Lung (tissue), 11 donors: ENCODE measurements at regions not wholly inside any gene's neighbourhood (a gene's known extent, or its start where the extent isn't known, plus 50 kb on each side); places are given as distances from the start of the nearest gene placed in this dataset.

Experiments
- ATAC-seq: fragments of 200-7000 bp; cut with Tn5 transposase; one replicate; pipeline ENCODE4 v1.9.1; 2020; ENCODE audit warnings: moderate number of reproducible peaks; ENCODE audit not compliant: insufficient read depth, low FRiP score
- DNase-seq, 3 donors: peaks; one replicate each; pipeline ENCODE4 v3.0.0-alpha.2; 2013 to 2017
- H3K27ac ChIP-seq, 2 donors: one replicate each; pipeline ENCODE4 v1.5.1; 2013; ENCODE audit warnings: mild to moderate bottlenecking in 2 of 2, moderate library complexity in 2 of 2, control low read depth in 1 of 2, inconsistent platforms in 1 of 2, low read depth in 1 of 2, low read length in 1 of 2
- H3K27me3 ChIP-seq, 3 donors: one replicate each; pipeline ENCODE4 v1.5.1; 2013; ENCODE audit warnings: low read length in 2 of 3; ENCODE audit not compliant: control insufficient read depth in 3 of 3, insufficient read depth in 3 of 3
- H3K36me3 ChIP-seq, 4 donors: one replicate each; pipeline ENCODE4 v1.5.1; 2013; ENCODE audit warnings: low read length in 4 of 4, mild to moderate bottlenecking in 1 of 4, moderate library complexity in 1 of 4; ENCODE audit not compliant: control insufficient read depth in 4 of 4, insufficient read depth in 4 of 4
- H3K4me1 ChIP-seq, 5 donors: one replicate each; pipeline ENCODE4 v1.5.1; 2013; ENCODE audit warnings: low read length in 5 of 5, mild to moderate bottlenecking in 2 of 5, moderate library complexity in 1 of 5; ENCODE audit not compliant: control insufficient read depth in 5 of 5, insufficient read depth in 5 of 5
- H3K4me3 ChIP-seq: one replicate; pipeline ENCODE4 v1.5.1; 2013; ENCODE audit warnings: mild to moderate bottlenecking, control low read depth, moderate library complexity
- H3K9ac ChIP-seq, 2 donors: one replicate each; pipeline ENCODE4 v1.5.1; 2013; ENCODE audit warnings: low read length in 2 of 2, control low read depth in 1 of 2; ENCODE audit not compliant: insufficient read depth in 1 of 2
- H3K9me3 ChIP-seq, 4 donors: one replicate each; pipeline ENCODE4 v1.5.1; 2013; ENCODE audit warnings: low read length in 3 of 4, mild to moderate bottlenecking in 1 of 4, moderate library complexity in 1 of 4; ENCODE audit not compliant: control insufficient read depth in 4 of 4, insufficient read depth in 3 of 4
- WGBS, 2 donors: extraction: QIAGEN DNeasy Blood & Tissue Kit; methylation state at CpG; one replicate each; pipeline ENCODE4 v1.1.7; 2013; 5-methylcytosine and 5-hydroxymethylcytosine counted together
- TF ChIP-seq, protein P1 (sequence below): IDR thresholded peaks from 2 replicates; pipeline ENCODE4 v1.5.1; 2012; ENCODE audit warnings: mild to moderate bottlenecking; ENCODE audit errors: control extremely low read depth, extremely low read depth
- donor health status: control.
- donor health status: control.
- donor health status: Bipolar disorder and iron deficiency.
- donor health status: healthy.
- donor health status: DM: yes; HTN: yes; CAD: no.

- no peak for DNase-seq
- WGBS, 2 donors = 55 to 62% methylated on average over 3 of the region's 3 CpGs
Observed at GRCh38 chr15:49751191-49751590, 130.3 kb downstream of the DTWD1 start.

DNA sequence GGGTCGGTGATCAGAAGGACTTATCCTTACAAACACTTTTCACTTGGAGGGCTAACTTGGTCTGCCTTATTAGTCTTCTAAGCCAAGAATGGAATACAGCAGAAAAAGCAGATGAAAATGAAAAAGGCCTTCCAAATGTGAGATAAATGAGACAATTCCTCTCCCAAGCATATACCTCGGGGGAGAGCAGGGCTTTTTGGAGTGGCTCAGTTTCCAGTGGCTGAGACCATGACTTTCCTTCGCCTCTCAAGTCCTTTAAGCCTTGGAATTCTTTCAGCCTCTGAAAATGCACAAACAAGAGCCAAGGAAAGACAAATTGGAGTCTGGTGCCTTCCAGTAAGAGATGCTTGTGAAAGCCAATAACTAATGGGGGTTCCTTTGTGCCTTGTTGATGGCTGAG lies 130.9 kb downstream of the DTWD1 start:
- Histone ChIP-seq H3K27ac (no peak overlapping the region), H3K36me3 (no peaks in the 10 kb centered on the region), H3K9ac (no peak overlapping the region), H3K27me3 (no peaks in the 10 kb centered on the region), H3K4me3 (no peak overlapping the region), H3K9me3 (no peaks in the 10 kb centered on the region), H3K4me1 (no peaks in the 10 kb centered on the region)
- TF ChIP-seq, protein P1, sequence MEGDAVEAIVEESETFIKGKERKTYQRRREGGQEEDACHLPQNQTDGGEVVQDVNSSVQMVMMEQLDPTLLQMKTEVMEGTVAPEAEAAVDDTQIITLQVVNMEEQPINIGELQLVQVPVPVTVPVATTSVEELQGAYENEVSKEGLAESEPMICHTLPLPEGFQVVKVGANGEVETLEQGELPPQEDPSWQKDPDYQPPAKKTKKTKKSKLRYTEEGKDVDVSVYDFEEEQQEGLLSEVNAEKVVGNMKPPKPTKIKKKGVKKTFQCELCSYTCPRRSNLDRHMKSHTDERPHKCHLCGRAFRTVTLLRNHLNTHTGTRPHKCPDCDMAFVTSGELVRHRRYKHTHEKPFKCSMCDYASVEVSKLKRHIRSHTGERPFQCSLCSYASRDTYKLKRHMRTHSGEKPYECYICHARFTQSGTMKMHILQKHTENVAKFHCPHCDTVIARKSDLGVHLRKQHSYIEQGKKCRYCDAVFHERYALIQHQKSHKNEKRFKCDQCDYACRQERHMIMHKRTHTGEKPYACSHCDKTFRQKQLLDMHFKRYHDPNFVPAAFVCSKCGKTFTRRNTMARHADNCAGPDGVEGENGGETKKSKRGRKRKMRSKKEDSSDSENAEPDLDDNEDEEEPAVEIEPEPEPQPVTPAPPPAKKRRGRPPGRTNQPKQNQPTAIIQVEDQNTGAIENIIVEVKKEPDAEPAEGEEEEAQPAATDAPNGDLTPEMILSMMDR = no peak
- no peak for DNase-seq
- no peak for ATAC-seq
- WGBS, 2 donors = 76 to 90% methylated on average over 3 of the region's 3 CpGs

More at GRCh38 chr15:49751191-49751590, 130.3 kb downstream of the DTWD1 start:
- Histone ChIP-seq H3K9me3 (no peaks in the 10 kb centered on the region), H3K27ac (no peak overlapping the region), H3K4me1 (no peaks in the 10 kb centered on the region), H3K36me3 (no peaks in the 10 kb centered on the region), H3K27me3 (no peaks in the 10 kb centered on the region), H3K4me3 (no peak overlapping the region), H3K9ac (no peak overlapping the region)
- TF ChIP-seq, protein P1 = no peak
- no peak for ATAC-seq

GRCh38 chr15:49752517-49752916 lies 131.7 kb downstream of the DTWD1 start:
- Histone ChIP-seq H3K9me3 (no peaks in the 10 kb centered on the region), H3K4me3 (no peak overlapping the region), H3K4me1 (no peaks in the 10 kb centered on the region), H3K27me3 (no peaks in the 10 kb centered on the region), H3K36me3 (no peaks in the 10 kb centered on the region), H3K9ac (no peak overlapping the region), H3K27ac (no peak overlapping the region)
- ATAC-seq (no peak), DNase-seq (no peak)
- TF ChIP-seq, protein P1 = no peak
- WGBS, 2 donors = 76 to 91% methylated on average over 2 of the region's 2 CpGs

GRCh38 chr15:49758456-49758855 lies 137.6 kb downstream of the DTWD1 start:
- H3K36me3 ChIP-seq = no peaks in the 10 kb centered on the region
- TF ChIP-seq, protein P1 = no peak
- ATAC-seq = no peak
- no peaks in the 10 kb centered on the region for H3K27me3 ChIP-seq
- no peaks in the 10 kb centered on the region for H3K4me1 ChIP-seq
- H3K9ac ChIP-seq = no peak overlapping the region
- H3K27ac ChIP-seq = no peak overlapping the region
- no peak overlapping the region for H3K4me3 ChIP-seq
- H3K9me3 ChIP-seq = peaks cover 0 to 7% (median 3%) of the 10 kb centered on the region in 4 donors
- WGBS, 2 donors = 87 to 88% methylated on average over 1 of the region's 1 CpG
- no peak for DNase-seq
